ENCODE measurements at regions not wholly inside any gene's neighbourhood (a gene's known extent, or its start where the extent isn't known, plus 50 kb on each side); places are given as distances from the start of the nearest gene placed in this dataset.
"Not testable (repeated sequence)": the region's sequence is repeated elsewhere in the genome, so short reads cannot be mapped to it uniquely, and the experiment has no call there.

- ChIA-PET CTCF (no interaction called here), POLR2A (no interaction called here)
- no peak overlapping the region for H3K27ac ChIP-seq (ENCODE audit: low read length in 2 of 2)
- ATAC-seq (ENCODE audit: low read depth) (no peak), DNase-seq (no peak)
- Mint-ChIP-seq H3K4me3 (no peak overlapping the region), H3K27ac (no peak overlapping the region), H3K4me1 (no peaks in the 10 kb centered on the region), H3K9me3 (ENCODE audit: insufficient read depth) (no peaks in the 10 kb centered on the region), H3K27me3 (no peaks in the 10 kb centered on the region)
- no peak for TF ChIP-seq CTCF (IDR thresholded peaks at IDR 0.05)
- no peak for TF ChIP-seq EZH2 (IDR thresholded peaks at IDR 0.05; ENCODE audit: borderline replicate concordance, insufficient read depth, low read depth, low read length, poor library complexity, severe bottlenecking)
- H3K9ac ChIP-seq (ENCODE audit: low read length): no peak overlapping the region
- H3K36me3 ChIP-seq (replicated peaks in 1 of 2; ENCODE audit: control extremely low read depth in 1 of 2, control insufficient read depth in 1 of 2, extremely low read depth in 1 of 2, insufficient read depth in 2 of 2, low read length in 1 of 2): no peaks in the 10 kb centered on the region
- no peak overlapping the region for H3K4me3 ChIP-seq (ENCODE audit: control extremely low read depth in 1 of 5, extremely low read depth in 1 of 5, insufficient read depth in 1 of 5, low read depth in 2 of 5, low read length in 4 of 5)
- no peaks in the 10 kb centered on the region for H3K4me1 ChIP-seq (ENCODE audit: control insufficient read depth in 2 of 2, insufficient read depth in 2 of 2, low read length in 2 of 2)
- H4K20me1 ChIP-seq (ENCODE audit: control insufficient read depth, insufficient read depth, low read length, poor library complexity, severe bottlenecking): no peaks in the 10 kb centered on the region
- no peaks in the 10 kb centered on the region for H3K27me3 ChIP-seq (replicated peaks in 1 of 4; ENCODE audit: control extremely low read depth in 1 of 4, control insufficient read depth in 3 of 4, insufficient read depth in 4 of 4, low read length in 3 of 4)
- intact Hi-C loops (cut with micrococcal nuclease): no loop called here
- no peaks in the 10 kb centered on the region for H3K79me2 ChIP-seq (ENCODE audit: control insufficient read depth, insufficient read depth, low read length)
- no peak overlapping the region for H2AFZ ChIP-seq (ENCODE audit: insufficient read depth, low read depth, low read length, poor library complexity, severe bottlenecking)
- no peak overlapping the region for H3K4me2 ChIP-seq (replicated peaks; ENCODE audit: low read depth, low read length, poor library complexity, severe bottlenecking)
- 90% methylated on average over 9 of the region's 9 CpGs for WGBS (ENCODE audit: insufficient coverage)
- peaks cover 0 to 12% (median 0%) of the 10 kb centered on the region in 3 donors for H3K9me3 ChIP-seq (ENCODE audit: control extremely low read depth in 1 of 3, control insufficient read depth in 2 of 3, insufficient read depth in 1 of 3, low read length in 2 of 3)
Measured at GRCh38 chr4:30586850-30587249, 133.3 kb upstream of the PCDH7 start.

GRCh38 chr4:30589669-30590068 lies 130.5 kb upstream of the PCDH7 start:
- not testable (repeated sequence) for ATAC-seq (ENCODE audit: low read depth)
- WGBS (ENCODE audit: insufficient coverage): no CpG with 5 or more reads among the region's 3 CpGs

More at GRCh38 chr4:30589669-30590068, 130.5 kb upstream of the PCDH7 start:
- H3K4me2 ChIP-seq (replicated peaks; ENCODE audit: low read depth, low read length, poor library complexity, severe bottlenecking); H3K36me3 ChIP-seq (replicated peaks in 1 of 2; ENCODE audit: control extremely low read depth in 1 of 2, control insufficient read depth in 1 of 2, extremely low read depth in 1 of 2, insufficient read depth in 2 of 2, low read length in 1 of 2); H3K79me2 ChIP-seq (ENCODE audit: control insufficient read depth, insufficient read depth, low read length); intact Hi-C loops (cut with micrococcal nuclease); H3K27me3 ChIP-seq (replicated peaks in 1 of 4; ENCODE audit: control extremely low read depth in 1 of 4, control insufficient read depth in 3 of 4, insufficient read depth in 4 of 4, low read length in 3 of 4); DNase-seq; H4K20me1 ChIP-seq (ENCODE audit: control insufficient read depth, insufficient read depth, low read length, poor library complexity, severe bottlenecking); H3K9ac ChIP-seq (ENCODE audit: low read length); CTCF ChIA-PET; H3K27ac ChIP-seq (ENCODE audit: low read length in 2 of 2); H3K4me1 ChIP-seq (ENCODE audit: control insufficient read depth in 2 of 2, insufficient read depth in 2 of 2, low read length in 2 of 2); H3K4me1 Mint-ChIP-seq; POLR2A ChIA-PET; H3K4me3 Mint-ChIP-seq; H2AFZ ChIP-seq (ENCODE audit: insufficient read depth, low read depth, low read length, poor library complexity, severe bottlenecking); H3K27ac Mint-ChIP-seq; H3K4me3 ChIP-seq (ENCODE audit: control extremely low read depth in 1 of 5, extremely low read depth in 1 of 5, insufficient read depth in 1 of 5, low read depth in 2 of 5, low read length in 4 of 5); H3K27me3 Mint-ChIP-seq; H3K9me3 Mint-ChIP-seq (ENCODE audit: insufficient read depth): not testable (repeated sequence)
- H3K9me3 ChIP-seq (ENCODE audit: control extremely low read depth in 1 of 3, control insufficient read depth in 2 of 3, insufficient read depth in 1 of 3, low read length in 2 of 3): peaks cover 0 to 12% (median 2%) of the 10 kb centered on the region in 3 donors

Measured in B cell (primary cell).